SJSA1 (cell line): ENCODE measurements at regions not wholly inside any gene's neighbourhood (a gene's known extent, or its start where the extent isn't known, plus 50 kb on each side); places are given as distances from the start of the nearest gene placed in this dataset.
"Not testable (repeated sequence)": the region's sequence is repeated elsewhere in the genome, so short reads cannot be mapped to it uniquely, and the experiment has no call there.

Experiments used
- DNase-seq, 2 experiments: peaks; one replicate each; pipeline ENCODE4 v3.0.0-alpha.2; 2015 to 2020; ENCODE audit warnings: low spot score in 2 of 2, low read depth in 1 of 2
- H3K27ac ChIP-seq: fragments of 250-450 bp; sonication (Bioruptor Pico); 2 replicates; pipeline ENCODE4 v1.5.1; 2020; ENCODE audit warnings: mild to moderate bottlenecking, moderate library complexity
- H3K27me3 ChIP-seq: fragments of 250-450 bp; sonication (Bioruptor Pico); replicated peaks from 2 replicates; pipeline ENCODE4 v1.5.1; 2020; ENCODE audit warnings: mild to moderate bottlenecking, moderate library complexity
- H3K36me3 ChIP-seq: fragments of 250-450 bp; sonication (Bioruptor Pico); 2 replicates; pipeline ENCODE4 v1.5.1; 2020; ENCODE audit warnings: mild to moderate bottlenecking
- H3K4me1 ChIP-seq: fragments of 250-450 bp; sonication (Bioruptor Pico); replicated peaks from 2 replicates; pipeline ENCODE4 v1.6.1; 2021; ENCODE audit warnings: mild to moderate bottlenecking
- H3K4me3 ChIP-seq: fragments of 250-450 bp; sonication (Bioruptor Pico); 2 replicates; pipeline ENCODE4 v1.5.1; 2020; ENCODE audit warnings: mild to moderate bottlenecking
- H3K9me3 ChIP-seq: fragments of 250-450 bp; sonication (Bioruptor Pico); replicated peaks from 2 replicates; pipeline ENCODE4 v1.5.1; 2020; ENCODE audit warnings: mild to moderate bottlenecking

DNA sequence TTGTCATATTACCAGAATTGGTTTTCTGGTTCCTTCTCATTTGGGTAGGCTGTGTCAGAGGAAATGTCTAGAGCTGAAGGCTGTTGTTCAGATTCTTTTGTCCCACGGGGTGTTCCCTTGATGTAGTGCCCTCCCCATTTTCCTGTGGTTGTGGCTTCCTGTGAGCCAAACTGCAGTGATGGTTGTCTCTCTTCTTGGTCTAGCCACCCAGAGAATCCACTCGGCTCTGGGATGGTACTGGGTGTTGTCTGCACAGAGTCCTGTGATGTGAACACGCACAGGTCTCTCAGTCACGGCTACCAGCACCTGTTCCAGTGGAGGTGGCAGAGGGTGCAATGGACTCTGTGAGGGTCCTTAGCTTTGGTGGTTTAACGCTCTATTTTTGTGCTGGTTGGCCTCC, 440.9 kb downstream of the GUCY1A2 start:
- H3K4me3 ChIP-seq, H3K4me1 ChIP-seq, H3K27me3 ChIP-seq, DNase-seq, H3K27ac ChIP-seq, H3K9me3 ChIP-seq, H3K36me3 ChIP-seq: not testable (repeated sequence)

DNA sequence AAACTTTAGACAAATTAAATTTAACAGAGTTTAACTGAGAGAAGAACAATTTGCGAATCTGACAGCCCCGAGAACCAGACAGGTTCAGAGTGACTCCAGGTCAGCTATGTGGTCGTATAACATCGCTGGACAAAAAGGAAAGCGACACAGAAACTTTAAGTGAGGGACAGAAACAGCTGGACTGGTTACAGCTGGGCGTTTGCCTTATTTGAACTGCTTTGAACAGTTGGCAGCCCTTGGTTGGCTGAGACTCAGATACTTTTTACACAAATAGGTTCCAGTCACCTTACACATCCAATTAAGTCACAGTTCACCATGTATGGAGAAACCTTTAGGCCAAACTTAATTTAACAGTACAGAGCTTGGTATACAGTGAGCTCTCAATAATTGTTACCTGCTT, 436.9 kb downstream of the GUCY1A2 start:
- Histone ChIP-seq H3K27ac (no peak overlapping the region), H3K4me3 (no peak overlapping the region), H3K9me3 (no peaks in the 10 kb centered on the region), H3K36me3 (no peaks in the 10 kb centered on the region), H3K4me1 (no peaks in the 10 kb centered on the region), H3K27me3 (no peaks in the 10 kb centered on the region)
- DNase-seq: no peak

DNA sequence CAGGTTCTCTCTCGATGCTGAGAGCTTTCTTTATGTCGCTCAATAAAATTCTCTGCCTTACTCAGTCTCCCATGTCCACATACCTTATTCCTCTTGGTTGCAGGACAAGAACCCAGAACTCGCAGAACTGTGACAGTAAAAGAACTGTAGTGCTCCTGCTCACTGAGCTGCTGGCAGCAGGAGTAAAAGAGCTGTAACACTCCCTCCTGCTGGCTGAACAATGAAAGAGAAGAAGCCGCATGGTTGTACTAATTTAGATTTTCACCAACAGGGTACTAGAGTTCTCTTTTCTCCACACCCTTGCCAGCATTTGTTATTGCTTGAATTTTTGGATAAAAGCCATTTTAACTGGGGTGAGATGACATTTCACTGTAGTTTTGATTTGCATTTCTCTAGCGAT, 433.2 kb downstream of the GUCY1A2 start:
- DNase-seq: no peak
- H3K27ac ChIP-seq: no peak overlapping the region
- H3K36me3 ChIP-seq: no peaks in the 10 kb centered on the region
- H3K9me3 ChIP-seq: no peaks in the 10 kb centered on the region
- H3K4me3 ChIP-seq: no peak overlapping the region
- H3K4me1 ChIP-seq: no peaks in the 10 kb centered on the region
- H3K27me3 ChIP-seq: no peaks in the 10 kb centered on the region

DNA sequence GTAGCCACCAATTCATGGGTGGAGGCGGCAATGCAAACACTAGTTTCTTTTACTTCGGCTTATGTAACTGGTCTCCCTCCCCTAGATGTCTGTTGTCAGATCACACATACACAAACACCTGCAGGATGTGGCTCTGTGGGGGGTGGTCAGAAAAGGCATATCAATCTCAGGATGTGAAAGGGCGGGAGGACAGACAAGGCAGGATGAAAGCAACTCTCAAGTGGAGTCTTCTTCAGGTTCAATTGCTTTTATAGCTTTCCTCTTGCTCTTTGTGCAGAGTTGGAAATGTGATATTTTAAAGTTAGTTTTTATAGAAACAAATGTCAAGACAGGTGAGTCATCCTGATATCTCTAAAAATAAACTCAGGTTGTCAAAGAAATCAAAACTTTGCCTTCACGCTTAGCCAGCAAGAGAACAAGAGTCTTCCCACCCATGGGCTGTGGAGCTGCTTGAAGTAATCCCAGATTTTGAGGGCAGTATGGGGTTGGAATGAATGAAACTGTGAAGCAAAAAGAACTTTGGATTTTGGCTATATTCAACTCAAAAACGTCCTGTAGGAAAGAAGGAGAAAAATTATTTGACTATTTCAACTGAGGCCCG, 423.4 kb downstream of the GUCY1A2 start:
- no peaks in the 10 kb centered on the region for H3K4me1 ChIP-seq
- H3K27me3 ChIP-seq: no peaks in the 10 kb centered on the region
- H3K27ac ChIP-seq: no peak overlapping the region
- no peak for DNase-seq
- no peak overlapping the region for H3K4me3 ChIP-seq
- H3K36me3 ChIP-seq: no peaks in the 10 kb centered on the region
- no peaks in the 10 kb centered on the region for H3K9me3 ChIP-seq

DNA sequence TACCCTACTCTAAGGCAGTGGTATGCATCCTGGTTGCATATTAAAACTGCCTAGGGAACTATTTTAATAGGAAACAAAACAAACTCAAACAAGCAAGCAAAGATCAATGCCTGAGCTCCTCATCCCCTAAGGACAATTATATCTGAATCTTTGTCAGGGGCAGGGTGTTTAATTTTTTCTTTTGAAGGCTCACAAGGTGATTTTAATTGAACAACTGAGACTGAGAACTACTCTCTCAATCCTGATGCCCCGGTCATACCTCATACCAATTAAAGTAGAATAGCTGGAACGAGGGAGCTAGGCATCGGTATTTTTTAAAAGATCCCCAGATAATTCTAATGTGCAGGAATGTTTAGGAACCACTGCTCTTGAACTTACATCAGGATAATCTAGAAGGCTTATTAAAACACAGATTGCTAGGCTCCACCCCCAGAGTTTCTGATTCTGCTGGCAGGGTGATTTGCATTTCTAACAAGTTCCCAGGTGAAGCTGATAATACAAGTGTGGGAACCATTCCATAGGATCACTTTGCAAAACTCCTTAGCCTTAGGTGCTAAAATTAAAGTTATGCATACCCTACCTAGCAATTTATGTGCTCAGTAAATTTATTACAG, 416.5 kb downstream of the GUCY1A2 start:
- no peaks in the 10 kb centered on the region for H3K9me3 ChIP-seq
- H3K27me3 ChIP-seq: no peaks in the 10 kb centered on the region
- H3K4me3 ChIP-seq: no peak overlapping the region
- no peak overlapping the region for H3K27ac ChIP-seq
- H3K36me3 ChIP-seq: no peaks in the 10 kb centered on the region
- DNase-seq: no peak
- H3K4me1 ChIP-seq: no peaks in the 10 kb centered on the region

DNA sequence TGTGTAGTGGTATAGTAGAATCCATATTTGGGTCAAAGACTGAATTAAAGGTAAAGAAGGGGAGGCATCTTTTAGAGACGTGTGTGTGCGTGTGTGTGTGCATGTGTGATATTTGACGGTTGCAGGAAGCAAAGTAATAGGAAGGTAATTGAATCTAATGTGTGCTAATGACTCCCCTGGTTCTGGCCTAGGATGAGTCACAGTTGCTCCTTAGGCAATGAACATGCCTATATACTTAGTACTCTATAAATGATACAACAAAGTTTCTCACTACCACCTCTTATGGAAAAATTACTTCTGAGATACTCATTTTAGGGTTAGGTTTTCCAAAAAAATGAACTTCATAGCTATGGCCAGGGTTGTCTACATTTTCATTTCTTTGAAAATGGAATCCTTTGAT, 409.6 kb downstream of the GUCY1A2 start:
- DNase-seq: no peak
- H3K27ac ChIP-seq: no peak overlapping the region
- H3K36me3 ChIP-seq: no peaks in the 10 kb centered on the region

DNA sequence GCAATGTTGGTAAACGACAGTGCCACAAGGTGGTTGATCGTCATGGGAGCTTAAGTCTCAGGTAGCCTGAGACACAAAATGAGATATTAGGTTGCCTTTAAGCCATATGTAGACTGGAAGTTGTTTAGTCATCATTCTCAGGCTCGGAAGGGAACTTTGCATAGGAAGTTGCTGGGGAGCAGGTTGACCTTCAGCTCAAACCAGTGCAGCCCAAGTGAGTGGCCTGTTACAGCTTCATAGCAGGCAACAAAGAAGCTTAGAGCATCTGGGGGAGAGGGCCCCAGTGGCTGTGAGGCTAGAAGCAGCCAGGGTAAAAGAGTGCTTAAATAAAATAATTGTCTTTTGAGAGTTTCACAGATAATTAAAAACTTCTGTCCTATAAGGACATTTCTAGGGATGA, 404.0 kb downstream of the GUCY1A2 start:
- H3K36me3 ChIP-seq: no peaks in the 10 kb centered on the region
- no peak overlapping the region for H3K4me3 ChIP-seq
- DNase-seq: no peak
- no peaks in the 10 kb centered on the region for H3K27me3 ChIP-seq
- no peaks in the 10 kb centered on the region for H3K9me3 ChIP-seq
- H3K27ac ChIP-seq: no peak overlapping the region
- no peaks in the 10 kb centered on the region for H3K4me1 ChIP-seq

More for the DNA sequence above, 409.6 kb downstream of the GUCY1A2 start:
- no peaks in the 10 kb centered on the region for H3K27me3 ChIP-seq
- H3K9me3 ChIP-seq: no peaks in the 10 kb centered on the region
- H3K4me3 ChIP-seq: no peak overlapping the region
- H3K4me1 ChIP-seq: no peaks in the 10 kb centered on the region

DNA sequence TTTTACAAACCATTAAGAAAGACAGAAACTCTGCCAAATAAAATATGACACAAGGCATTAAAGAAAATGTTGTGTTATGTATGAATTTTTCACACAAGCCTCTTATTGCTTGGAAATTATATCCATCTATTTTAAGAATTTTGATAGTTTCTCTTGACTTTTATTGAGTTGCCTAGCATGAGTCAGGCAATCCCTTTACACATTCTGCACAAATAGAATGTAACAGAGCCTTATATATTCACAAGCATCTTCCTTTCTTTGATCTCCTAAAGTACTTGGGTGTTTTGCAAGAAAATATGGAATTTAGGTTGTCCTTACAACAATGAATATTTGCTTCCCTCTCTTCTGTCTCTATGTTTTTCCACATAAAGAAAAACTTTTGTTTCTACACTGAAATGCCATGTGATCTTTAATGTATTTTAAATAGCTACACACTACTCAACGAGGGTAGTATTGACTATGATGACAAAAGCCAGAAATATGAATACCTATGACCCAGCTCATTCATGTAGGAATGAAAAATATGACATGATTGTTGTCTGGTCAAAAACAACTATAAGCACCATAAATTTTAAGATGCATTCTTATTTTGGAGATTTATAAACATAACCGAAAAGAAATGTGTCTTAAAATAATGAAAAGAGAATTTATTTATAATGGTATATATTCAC, 398.8 kb downstream of the GUCY1A2 start:
- Histone ChIP-seq H3K27ac (no peak overlapping the region), H3K36me3 (no peaks in the 10 kb centered on the region), H3K4me1 (no peaks in the 10 kb centered on the region), H3K4me3 (no peak overlapping the region), H3K9me3 (no peaks in the 10 kb centered on the region), H3K27me3 (no peaks in the 10 kb centered on the region)
- DNase-seq: no peak

DNA sequence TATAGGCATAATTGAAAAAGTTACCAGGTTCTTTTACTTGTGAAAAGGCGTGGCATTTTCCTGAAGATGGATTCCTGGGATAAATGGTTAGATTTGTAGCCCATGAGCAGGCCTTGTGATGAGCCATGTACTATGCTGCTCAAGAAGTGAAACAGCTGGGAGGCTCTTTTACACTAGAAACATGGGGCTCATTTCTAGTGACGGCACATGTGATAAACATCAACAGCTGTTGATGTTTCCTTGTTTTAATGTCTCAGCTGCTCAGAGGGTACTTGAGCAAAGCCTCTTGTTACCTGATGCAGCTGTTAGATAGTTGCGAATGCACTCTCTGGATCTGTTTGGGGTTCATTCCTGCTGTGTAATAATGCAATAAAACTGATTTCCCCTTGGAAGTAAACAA, 396.8 kb downstream of the GUCY1A2 start:
- Histone ChIP-seq H3K27me3 (no peaks in the 10 kb centered on the region), H3K4me3 (no peak overlapping the region), H3K27ac (no peak overlapping the region), H3K4me1 (no peaks in the 10 kb centered on the region), H3K9me3 (no peaks in the 10 kb centered on the region), H3K36me3 (no peaks in the 10 kb centered on the region)
- no peak for DNase-seq
